BLaER1 treated with 17β-estradiol and CSF1 and Interleukin-3, amounts not matched to agents 10 nM and 100 nM (cell line): ENCODE measurements at regions not wholly inside any gene's neighbourhood (a gene's known extent, or its start where the extent isn't known, plus 50 kb on each side); places are given as distances from the start of the nearest gene placed in this dataset.
"Not testable (repeated sequence)": the region's sequence is repeated elsewhere in the genome, so short reads cannot be mapped to it uniquely, and the experiment has no call there.

Experiments used
- H3K27ac ChIP-seq, 11 experiments: shearing (Covaris generic); formaldehyde crosslinking; 2 replicates each; pipeline ENCODE4 v1.8.1; 2022
- H3K27me3 ChIP-seq, 11 experiments: shearing (Covaris generic); formaldehyde crosslinking; 2 replicates each; pipeline ENCODE4 v1.8.1; 2022
- H3K36me3 ChIP-seq, 11 experiments: shearing (Covaris generic); formaldehyde crosslinking; 2 replicates each; pipeline ENCODE4 v1.8.1; 2022
- H3K4me1 ChIP-seq, 10 experiments: shearing (Covaris generic); formaldehyde crosslinking; 2 replicates each; pipeline ENCODE4 v1.8.1; 2022
- H3K4me2 ChIP-seq, 11 experiments: shearing (Covaris generic); formaldehyde crosslinking; 2 replicates each; pipeline ENCODE4 v1.8.1; 2022
- H3K4me3 ChIP-seq, 10 experiments: shearing (Covaris generic); formaldehyde crosslinking; 2 replicates each; pipeline ENCODE4 v1.8.1; 2022
- H3K9ac ChIP-seq, 11 experiments: shearing (Covaris generic); formaldehyde crosslinking; 2 replicates each; pipeline ENCODE4 v1.8.1; 2022
- H3K9me3 ChIP-seq, 11 experiments: shearing (Covaris generic); formaldehyde crosslinking; replicated peaks in 1 of 11; 2 replicates each; pipeline ENCODE4 v1.8.1; 2022
- H4K20me1 ChIP-seq, 11 experiments: shearing (Covaris generic); formaldehyde crosslinking; 2 replicates each; pipeline ENCODE4 v1.8.1; 2022
- Cebpa-rat ChIP-seq, 11 experiments: shearing (Covaris generic); IDR thresholded peaks; 2 replicates each; pipeline ENCODE4 v1.8.1; 2022

GRCh38 chr12:89273525-89273924 lies 78.8 kb downstream of the DUSP6 start:
- Histone ChIP-seq H3K4me1 (peaks cover 0 to 27% (median 0%) of the 10 kb centered on the region in 10 experiments; a peak in 7 of 20 replicates), H3K27ac (no peak overlapping the region), H3K4me2 (peak overlapping the region in 3 of 11 experiments; percentile 9 to 21 (median 12); a peak in 2 of 22 replicates), H3K9ac (no peak overlapping the region), H4K20me1 (no peaks in the 10 kb centered on the region), H3K4me3 (no peak overlapping the region), H3K9me3 (peaks cover 0 to 9% (median 0%) of the 10 kb centered on the region in 11 experiments; a peak in 4 of 22 replicates), H3K36me3 (no peaks in the 10 kb centered on the region), H3K27me3 (no peaks in the 10 kb centered on the region)
- no peak for TF ChIP-seq Cebpa-rat (IDR thresholded peaks at IDR 0.05)

- H3K36me3 ChIP-seq: no peaks in the 10 kb centered on the region
- peaks cover 0 to 47% (median 0%) of the 10 kb centered on the region in 10 experiments; a peak in 8 of 20 replicates for H3K4me1 ChIP-seq
- H3K27ac ChIP-seq: no peak overlapping the region
- no peak for TF ChIP-seq Cebpa-rat (IDR thresholded peaks at IDR 0.05)
- H4K20me1 ChIP-seq: no peaks in the 10 kb centered on the region
- no peak overlapping the region for H3K4me3 ChIP-seq
- H3K9ac ChIP-seq: no peak overlapping the region
- H3K27me3 ChIP-seq: no peaks in the 10 kb centered on the region
- H3K4me2 ChIP-seq: no peak overlapping the region
- H3K9me3 ChIP-seq: peaks cover 0 to 8% (median 0%) of the 10 kb centered on the region in 11 experiments; a peak in 4 of 22 replicates
These were observed 81.8 kb downstream of the DUSP6 start for GRCh38 chr12:89270548-89270947.

GRCh38 chr12:89269174-89269573 lies 83.1 kb downstream of the DUSP6 start:
- no peak for TF ChIP-seq Cebpa-rat (IDR thresholded peaks at IDR 0.05)
- no peaks in the 10 kb centered on the region for H3K36me3 ChIP-seq
- peaks cover 0 to 57% (median 0%) of the 10 kb centered on the region in 10 experiments; a peak in 8 of 20 replicates for H3K4me1 ChIP-seq
- peak overlapping the region in 4 of 11 experiments; percentile 5 to 83 (median 75); a peak in 6 of 22 replicates for H3K4me2 ChIP-seq
- H3K27me3 ChIP-seq: no peaks in the 10 kb centered on the region
- H3K9ac ChIP-seq: no peak overlapping the region
- no peak overlapping the region for H3K4me3 ChIP-seq
- peak overlapping the region in 2 of 11 experiments; percentile 7 to 51; a peak in 3 of 22 replicates for H3K27ac ChIP-seq
- H3K9me3 ChIP-seq: peaks cover 0 to 8% (median 0%) of the 10 kb centered on the region in 11 experiments; a peak in 4 of 22 replicates
- H4K20me1 ChIP-seq: no peaks in the 10 kb centered on the region

- no peaks in the 10 kb centered on the region for H3K27me3 ChIP-seq
- H3K4me1 ChIP-seq: peaks cover 0 to 57% (median 0%) of the 10 kb centered on the region in 10 experiments; a peak in 8 of 20 replicates
- no peaks in the 10 kb centered on the region for H4K20me1 ChIP-seq
- H3K9ac ChIP-seq: peak overlapping the region in 2 of 11 experiments; percentile 9 to 15; a peak in 2 of 22 replicates
- peak overlapping the region in 4 of 11 experiments; percentile 51 to 83 (median 75); a peak in 7 of 22 replicates for H3K4me2 ChIP-seq
- H3K36me3 ChIP-seq: no peaks in the 10 kb centered on the region
- H3K27ac ChIP-seq: peak overlapping the region in 3 of 11 experiments; percentile 10 to 61 (median 43); a peak in 4 of 22 replicates
- peaks cover 0 to 8% (median 0%) of the 10 kb centered on the region in 11 experiments; a peak in 4 of 22 replicates for H3K9me3 ChIP-seq
- no peak for TF ChIP-seq Cebpa-rat (IDR thresholded peaks at IDR 0.05)
- H3K4me3 ChIP-seq: no peak overlapping the region
These were observed 84.9 kb downstream of the DUSP6 start for GRCh38 chr12:89267404-89267803.

- H3K36me3 ChIP-seq, H3K27me3 ChIP-seq, H3K4me3 ChIP-seq, H3K9me3 ChIP-seq, H3K9ac ChIP-seq, H4K20me1 ChIP-seq: not testable (repeated sequence)
- Histone ChIP-seq H3K4me2 (peak overlapping the region in 4 of 11 experiments; percentile 51 to 83 (median 75); a peak in 8 of 22 replicates), H3K27ac (peak overlapping the region in 2 of 11 experiments; percentile 43 to 61; a peak in 4 of 22 replicates), H3K4me1 (peaks cover 0 to 57% (median 0%) of the 10 kb centered on the region in 10 experiments; a peak in 8 of 20 replicates)
These were observed 85.6 kb downstream of the DUSP6 start for GRCh38 chr12:89266574-89267188.

- no peak overlapping the region for H3K9ac ChIP-seq
- H3K27me3 ChIP-seq: no peaks in the 10 kb centered on the region
- peaks cover 0 to 59% (median 0%) of the 10 kb centered on the region in 10 experiments; a peak in 8 of 20 replicates for H3K4me1 ChIP-seq
- H3K4me3 ChIP-seq: no peak overlapping the region
- no peaks in the 10 kb centered on the region for H4K20me1 ChIP-seq
- TF ChIP-seq Cebpa-rat (IDR thresholded peaks at IDR 0.05): no peak
- no peaks in the 10 kb centered on the region for H3K36me3 ChIP-seq
- H3K4me2 ChIP-seq: peak overlapping the region in 2 of 11 experiments; percentile 8 to 79; a peak in 2 of 22 replicates
- no peaks in the 10 kb centered on the region for H3K9me3 ChIP-seq
- no peak overlapping the region for H3K27ac ChIP-seq
These were observed 87.5 kb downstream of the DUSP6 start for GRCh38 chr12:89264837-89265236.

- H3K4me2 ChIP-seq: no peak overlapping the region
- H3K36me3 ChIP-seq: no peaks in the 10 kb centered on the region
- H4K20me1 ChIP-seq: no peaks in the 10 kb centered on the region
- H3K27me3 ChIP-seq: no peaks in the 10 kb centered on the region
- peaks cover 0 to 55% (median 0%) of the 10 kb centered on the region in 10 experiments; a peak in 8 of 20 replicates for H3K4me1 ChIP-seq
- no peak overlapping the region for H3K27ac ChIP-seq
- H3K4me3 ChIP-seq: no peak overlapping the region
- peaks cover 0 to 3% (median 0%) of the 10 kb centered on the region in 11 experiments; a peak in 6 of 22 replicates for H3K9me3 ChIP-seq
- H3K9ac ChIP-seq: no peak overlapping the region
- TF ChIP-seq Cebpa-rat (IDR thresholded peaks at IDR 0.05): no peak
These were observed 88.4 kb downstream of the DUSP6 start for GRCh38 chr12:89263900-89264299.

- Histone ChIP-seq H3K27ac (no peak overlapping the region), H3K4me2 (no peak overlapping the region), H3K9ac (no peak overlapping the region), H3K4me1 (peaks cover 0 to 46% (median 0%) of the 10 kb centered on the region in 10 experiments; a peak in 8 of 20 replicates), H4K20me1 (no peaks in the 10 kb centered on the region), H3K27me3 (no peaks in the 10 kb centered on the region), H3K9me3 (peaks cover 0 to 12% (median 5%) of the 10 kb centered on the region in 11 experiments; a peak in 13 of 22 replicates), H3K36me3 (no peaks in the 10 kb centered on the region), H3K4me3 (no peak overlapping the region)
- no peak for TF ChIP-seq Cebpa-rat (IDR thresholded peaks at IDR 0.05)
These were observed 89.3 kb downstream of the DUSP6 start for GRCh38 chr12:89262855-89263552.

- peaks cover 0 to 16% (median 6%) of the 10 kb centered on the region in 11 experiments; a peak in 13 of 22 replicates for H3K9me3 ChIP-seq
- H3K4me2 ChIP-seq: no peak overlapping the region; a peak in 1 of 22 replicates
- peaks cover 0 to 36% (median 0%) of the 10 kb centered on the region in 10 experiments; a peak in 8 of 20 replicates for H3K4me1 ChIP-seq
- H4K20me1 ChIP-seq: no peaks in the 10 kb centered on the region
- TF ChIP-seq Cebpa-rat (IDR thresholded peaks at IDR 0.05): no peak
- no peak overlapping the region for H3K27ac ChIP-seq
- H3K27me3 ChIP-seq: no peaks in the 10 kb centered on the region
- no peak overlapping the region for H3K4me3 ChIP-seq
- no peaks in the 10 kb centered on the region for H3K36me3 ChIP-seq
- H3K9ac ChIP-seq: no peak overlapping the region
These were observed 90.3 kb downstream of the DUSP6 start for GRCh38 chr12:89261982-89262381.
